ENCODE measurements at regions not wholly inside any gene's neighbourhood (a gene's known extent, or its start where the extent isn't known, plus 50 kb on each side); places are given as distances from the start of the nearest gene placed in this dataset.

DNA sequence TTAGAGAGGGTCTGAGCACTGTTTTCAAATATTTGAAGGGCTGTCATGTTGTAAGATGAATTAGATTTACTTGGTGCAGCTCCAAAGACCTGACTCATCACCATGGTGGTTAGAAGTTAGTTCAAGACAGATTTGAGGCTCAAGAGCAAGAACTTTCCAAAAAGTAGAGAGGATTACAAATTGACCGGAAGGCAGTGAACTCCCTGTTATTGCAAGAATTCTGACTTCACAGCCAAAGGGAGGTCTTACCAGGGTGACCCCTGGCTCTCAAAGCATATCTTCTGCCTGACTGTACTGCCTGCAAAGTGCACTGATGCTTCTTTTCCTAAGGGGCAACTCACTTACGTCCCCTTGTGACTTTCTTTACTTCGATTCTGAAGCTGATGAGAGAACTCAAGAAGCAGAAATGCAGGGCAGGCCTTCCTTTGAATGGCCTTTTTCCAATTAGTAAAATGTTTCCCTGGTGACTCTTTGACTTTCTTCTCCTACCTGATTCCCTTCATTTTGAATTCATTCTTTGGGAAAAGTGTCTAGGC lies 86.4 kb downstream of the NAV1 start (continued):
- TF ChIP-seq, protein P1, sequence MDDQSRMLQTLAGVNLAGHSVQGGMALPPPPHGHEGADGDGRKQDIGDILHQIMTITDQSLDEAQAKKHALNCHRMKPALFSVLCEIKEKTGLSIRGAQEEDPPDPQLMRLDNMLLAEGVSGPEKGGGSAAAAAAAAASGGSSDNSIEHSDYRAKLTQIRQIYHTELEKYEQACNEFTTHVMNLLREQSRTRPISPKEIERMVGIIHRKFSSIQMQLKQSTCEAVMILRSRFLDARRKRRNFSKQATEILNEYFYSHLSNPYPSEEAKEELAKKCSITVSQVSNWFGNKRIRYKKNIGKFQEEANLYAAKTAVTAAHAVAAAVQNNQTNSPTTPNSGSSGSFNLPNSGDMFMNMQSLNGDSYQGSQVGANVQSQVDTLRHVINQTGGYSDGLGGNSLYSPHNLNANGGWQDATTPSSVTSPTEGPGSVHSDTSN (IDR thresholded peaks at IDR 0.05) = peak; percentile 94
- TF ChIP-seq, protein P2, sequence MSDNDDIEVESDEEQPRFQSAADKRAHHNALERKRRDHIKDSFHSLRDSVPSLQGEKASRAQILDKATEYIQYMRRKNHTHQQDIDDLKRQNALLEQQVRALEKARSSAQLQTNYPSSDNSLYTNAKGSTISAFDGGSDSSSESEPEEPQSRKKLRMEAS (IDR thresholded peaks at IDR 0.05; ENCODE audit: low read depth) = peak; percentile 67
- TF ChIP-seq TEAD4 (IDR thresholded peaks at IDR 0.05; ENCODE audit: borderline replicate concordance, insufficient read depth) = peak; percentile 89
- TF ChIP-seq, protein P3, sequence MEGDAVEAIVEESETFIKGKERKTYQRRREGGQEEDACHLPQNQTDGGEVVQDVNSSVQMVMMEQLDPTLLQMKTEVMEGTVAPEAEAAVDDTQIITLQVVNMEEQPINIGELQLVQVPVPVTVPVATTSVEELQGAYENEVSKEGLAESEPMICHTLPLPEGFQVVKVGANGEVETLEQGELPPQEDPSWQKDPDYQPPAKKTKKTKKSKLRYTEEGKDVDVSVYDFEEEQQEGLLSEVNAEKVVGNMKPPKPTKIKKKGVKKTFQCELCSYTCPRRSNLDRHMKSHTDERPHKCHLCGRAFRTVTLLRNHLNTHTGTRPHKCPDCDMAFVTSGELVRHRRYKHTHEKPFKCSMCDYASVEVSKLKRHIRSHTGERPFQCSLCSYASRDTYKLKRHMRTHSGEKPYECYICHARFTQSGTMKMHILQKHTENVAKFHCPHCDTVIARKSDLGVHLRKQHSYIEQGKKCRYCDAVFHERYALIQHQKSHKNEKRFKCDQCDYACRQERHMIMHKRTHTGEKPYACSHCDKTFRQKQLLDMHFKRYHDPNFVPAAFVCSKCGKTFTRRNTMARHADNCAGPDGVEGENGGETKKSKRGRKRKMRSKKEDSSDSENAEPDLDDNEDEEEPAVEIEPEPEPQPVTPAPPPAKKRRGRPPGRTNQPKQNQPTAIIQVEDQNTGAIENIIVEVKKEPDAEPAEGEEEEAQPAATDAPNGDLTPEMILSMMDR (IDR thresholded peaks at IDR 0.05) = peak; percentile 51
- TF ChIP-seq ELF1 (IDR thresholded peaks at IDR 0.05) = no peak
- TF ChIP-seq NFIC (IDR thresholded peaks at IDR 0.05; ENCODE audit: borderline replicate concordance) = peak; percentile 97
- peak; percentile 82 for TF ChIP-seq JUND (IDR thresholded peaks at IDR 0.05)
- no peak for TF ChIP-seq EZH2phosphoT487 (IDR thresholded peaks at IDR 0.05; ENCODE audit: borderline replicate concordance, low read depth)

GRCh38 chr1:201625851-201626251 lies 86.9 kb downstream of the NAV1 start:
- TF ChIP-seq JUND (IDR thresholded peaks at IDR 0.05) = no peak
- no peak for TF ChIP-seq YY1 (IDR thresholded peaks at IDR 0.05; ENCODE audit: low read depth)
- no peak for TF ChIP-seq RCOR1 (IDR thresholded peaks at IDR 0.05; ENCODE audit: low read length)
- TF ChIP-seq CHD2 (IDR thresholded peaks at IDR 0.05; ENCODE audit: low read length, partially characterized antibody) = no peak
- no peak for TF ChIP-seq SMC3 (IDR thresholded peaks at IDR 0.05; ENCODE audit: low read depth, low read length)
- TF ChIP-seq REST (IDR thresholded peaks at IDR 0.05; ENCODE audit: low read depth, low read length) = no peak
- TF ChIP-seq, protein P4, sequence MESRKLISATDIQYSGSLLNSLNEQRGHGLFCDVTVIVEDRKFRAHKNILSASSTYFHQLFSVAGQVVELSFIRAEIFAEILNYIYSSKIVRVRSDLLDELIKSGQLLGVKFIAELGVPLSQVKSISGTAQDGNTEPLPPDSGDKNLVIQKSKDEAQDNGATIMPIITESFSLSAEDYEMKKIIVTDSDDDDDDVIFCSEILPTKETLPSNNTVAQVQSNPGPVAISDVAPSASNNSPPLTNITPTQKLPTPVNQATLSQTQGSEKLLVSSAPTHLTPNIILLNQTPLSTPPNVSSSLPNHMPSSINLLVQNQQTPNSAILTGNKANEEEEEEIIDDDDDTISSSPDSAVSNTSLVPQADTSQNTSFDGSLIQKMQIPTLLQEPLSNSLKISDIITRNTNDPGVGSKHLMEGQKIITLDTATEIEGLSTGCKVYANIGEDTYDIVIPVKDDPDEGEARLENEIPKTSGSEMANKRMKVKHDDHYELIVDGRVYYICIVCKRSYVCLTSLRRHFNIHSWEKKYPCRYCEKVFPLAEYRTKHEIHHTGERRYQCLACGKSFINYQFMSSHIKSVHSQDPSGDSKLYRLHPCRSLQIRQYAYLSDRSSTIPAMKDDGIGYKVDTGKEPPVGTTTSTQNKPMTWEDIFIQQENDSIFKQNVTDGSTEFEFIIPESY (IDR thresholded peaks at IDR 0.05; ENCODE audit: borderline replicate concordance, low read depth) = no peak
- TF ChIP-seq FOXJ3 (CRISPR knock-in tag; IDR thresholded peaks at IDR 0.05) = no peak
- no peak for TF ChIP-seq RXRA (IDR thresholded peaks at IDR 0.05; ENCODE audit: borderline replicate concordance, low read depth)
- TF ChIP-seq FOXM1 (IDR thresholded peaks at IDR 0.05; ENCODE audit: low read depth) = no peak
- no peak for TF ChIP-seq MEF2A (IDR thresholded peaks at IDR 0.05; ENCODE audit: borderline replicate concordance, low read depth)
- no peak for TF ChIP-seq POLR2AphosphoS5 (IDR thresholded peaks at IDR 0.05; ENCODE audit: low read depth, low read length)
- TF ChIP-seq SIN3A (IDR thresholded peaks at IDR 0.05; ENCODE audit: borderline replicate concordance, low read depth, low read length) = no peak
- no peak for TF ChIP-seq USF1 (IDR thresholded peaks at IDR 0.05; ENCODE audit: borderline replicate concordance, low read depth)
- TF ChIP-seq TCF12 (IDR thresholded peaks at IDR 0.05) = no peak
- H3K4me1 ChIP-seq (ENCODE audit: control insufficient read depth in 1 of 2, insufficient read depth in 2 of 2, low read depth in 1 of 2, low read length in 1 of 2) = peaks cover 19% of the 10 kb centered on the region in 2 experiments
- peaks cover 34 to 52% of the 10 kb centered on the region in 2 experiments for H3K36me3 ChIP-seq (replicated peaks in 1 of 2; ENCODE audit: control insufficient read depth in 1 of 2, insufficient read depth in 2 of 2, low read length in 1 of 2)
- peaks cover 68% of the 10 kb centered on the region for H4K20me1 ChIP-seq (ENCODE audit: insufficient read depth)
- H3K9me2 ChIP-seq = no peaks in the 10 kb centered on the region
- H3K27me3 ChIP-seq (ENCODE audit: insufficient read depth) = no peaks in the 10 kb centered on the region
- H3K9me3 ChIP-seq = no peaks in the 10 kb centered on the region
- no peak overlapping the region for H2AFZ ChIP-seq (ENCODE audit: low read depth)
- WGBS (ENCODE audit: low lambda C conversion rate) = 88% methylated on average over 3 of the region's 3 CpGs
- peak overlapping the region; percentile 48; the same call in 1 of the 2 replicates for H3K9ac ChIP-seq
- H3F3A ChIP-seq (replicated peaks; ENCODE audit: insufficient read depth) = peaks cover 49% of the 10 kb centered on the region
- peak overlapping the region; percentile 68 to 92 for H3K27ac ChIP-seq (ENCODE audit: low read depth in 2 of 2, low read length in 1 of 2)
- H3K79me2 ChIP-seq (ENCODE audit: insufficient read depth) = peaks cover 76% of the 10 kb centered on the region
- H3K4me3 ChIP-seq (ENCODE audit: low read depth in 2 of 2, low read length in 1 of 2) = no peak overlapping the region
- no peak for DNase-seq
- CTCF ChIA-PET = no interaction called here
- peak overlapping the region; percentile 41; the same call in 1 of the 2 replicates for H3K4me2 ChIP-seq
- POLR2A ChIA-PET = no interaction called here
